Central memory CD8-positive, alpha-beta T cell (primary cell): ENCODE measurements at regions not wholly inside any gene's neighbourhood (a gene's known extent, or its start where the extent isn't known, plus 50 kb on each side); places are given as distances from the start of the nearest gene placed in this dataset.

Experiments
- ATAC-seq: fragments of 150-1000 bp; cut with Tn5 transposase; replicated peaks from 2 replicates; pipeline ENCODE4 v1.10.0; 2022; ENCODE audit warnings: mild to moderate bottlenecking, moderate FRiP score, moderate number of reproducible peaks; ENCODE audit not compliant: poor library complexity, severe bottlenecking; ENCODE audit errors: extremely low read depth
- DNase-seq, 2 donors: peaks; one replicate each; pipeline ENCODE4 v3.0.0; 2021; ENCODE audit warnings: low spot score in 2 of 2
- H3K27ac Mint-ChIP-seq: one replicate; pipeline ENCODE4 v1.8.0; 2022; ENCODE audit warnings: low read depth, mild to moderate bottlenecking, moderate library complexity, mixed read lengths
- H3K27me3 Mint-ChIP-seq: one replicate; pipeline ENCODE4 v1.8.0; 2022; ENCODE audit warnings: mixed read lengths
- H3K36me3 Mint-ChIP-seq: one replicate; pipeline ENCODE4 v1.8.0; 2022; ENCODE audit warnings: mild to moderate bottlenecking, moderate library complexity, mixed read lengths; ENCODE audit not compliant: insufficient read depth
- H3K4me1 Mint-ChIP-seq: one replicate; pipeline ENCODE4 v1.8.0; 2022; ENCODE audit warnings: mixed read lengths
- H3K4me3 Mint-ChIP-seq: one replicate; pipeline ENCODE4 v1.8.0; 2022; ENCODE audit warnings: mild to moderate bottlenecking, moderate library complexity, mixed read lengths
- H3K9me3 Mint-ChIP-seq: one replicate; pipeline ENCODE4 v1.8.0; 2022; ENCODE audit warnings: mixed read lengths

GRCh38 chr13:33466262-33466661 lies 180.7 kb upstream of the STARD13 start:
- ATAC-seq: no peak
- H3K27ac Mint-ChIP-seq: no peak overlapping the region
- no peak for DNase-seq
- peaks cover 40% of the 10 kb centered on the region for H3K27me3 Mint-ChIP-seq
- no peaks in the 10 kb centered on the region for H3K36me3 Mint-ChIP-seq
- H3K9me3 Mint-ChIP-seq: no peaks in the 10 kb centered on the region
- no peaks in the 10 kb centered on the region for H3K4me1 Mint-ChIP-seq
- H3K4me3 Mint-ChIP-seq: no peak overlapping the region

- peaks cover 29% of the 10 kb centered on the region for H3K27me3 Mint-ChIP-seq
- no peaks in the 10 kb centered on the region for H3K4me1 Mint-ChIP-seq
- ATAC-seq (no peak), DNase-seq (no peak)
- H3K4me3 Mint-ChIP-seq: no peak overlapping the region
- no peaks in the 10 kb centered on the region for H3K9me3 Mint-ChIP-seq
- no peak overlapping the region for H3K27ac Mint-ChIP-seq
- no peaks in the 10 kb centered on the region for H3K36me3 Mint-ChIP-seq
These were observed 182.0 kb upstream of the STARD13 start for GRCh38 chr13:33467556-33467955.

- H3K9me3 Mint-ChIP-seq: no peaks in the 10 kb centered on the region
- H3K27me3 Mint-ChIP-seq: peaks cover 14% of the 10 kb centered on the region
- ATAC-seq (no peak), DNase-seq (no peak)
- no peaks in the 10 kb centered on the region for H3K4me1 Mint-ChIP-seq
- H3K36me3 Mint-ChIP-seq: no peaks in the 10 kb centered on the region
- H3K27ac Mint-ChIP-seq: no peak overlapping the region
- H3K4me3 Mint-ChIP-seq: no peak overlapping the region
These were observed 185.6 kb upstream of the STARD13 start for GRCh38 chr13:33471204-33471603.

- no peak for DNase-seq
- no peak overlapping the region for H3K27ac Mint-ChIP-seq
- no peak for ATAC-seq
- H3K4me3 Mint-ChIP-seq: no peak overlapping the region
- peaks cover 15% of the 10 kb centered on the region for H3K27me3 Mint-ChIP-seq
- no peaks in the 10 kb centered on the region for H3K4me1 Mint-ChIP-seq
- peaks cover 2% of the 10 kb centered on the region for H3K9me3 Mint-ChIP-seq
- no peaks in the 10 kb centered on the region for H3K36me3 Mint-ChIP-seq
These were observed 186.9 kb upstream of the STARD13 start for GRCh38 chr13:33472446-33472845.

- ATAC-seq: no peak
- no peak for DNase-seq
- Mint-ChIP-seq H3K4me1 (no peaks in the 10 kb centered on the region), H3K36me3 (no peaks in the 10 kb centered on the region), H3K27me3 (peaks cover 46% of the 10 kb centered on the region), H3K27ac (no peak overlapping the region), H3K4me3 (no peak overlapping the region), H3K9me3 (peaks cover 10% of the 10 kb centered on the region)
These were observed 193.6 kb upstream of the STARD13 start for GRCh38 chr13:33479105-33479504.

- no peak for DNase-seq
- H3K4me3 Mint-ChIP-seq: no peak overlapping the region
- H3K36me3 Mint-ChIP-seq: no peaks in the 10 kb centered on the region
- ATAC-seq: no peak
- H3K27me3 Mint-ChIP-seq: peaks cover 46% of the 10 kb centered on the region
- H3K4me1 Mint-ChIP-seq: no peaks in the 10 kb centered on the region
- H3K27ac Mint-ChIP-seq: no peak overlapping the region
- H3K9me3 Mint-ChIP-seq: peaks cover 10% of the 10 kb centered on the region
These were observed 195.0 kb upstream of the STARD13 start for GRCh38 chr13:33480561-33480960.

- H3K27ac Mint-ChIP-seq: no peak overlapping the region
- DNase-seq (no peak), ATAC-seq (no peak)
- no peaks in the 10 kb centered on the region for H3K36me3 Mint-ChIP-seq
- no peaks in the 10 kb centered on the region for H3K9me3 Mint-ChIP-seq
- peaks cover 41% of the 10 kb centered on the region for H3K27me3 Mint-ChIP-seq
- H3K4me3 Mint-ChIP-seq: no peak overlapping the region
- H3K4me1 Mint-ChIP-seq: peaks cover 7% of the 10 kb centered on the region
These were observed 197.9 kb upstream of the STARD13 start for GRCh38 chr13:33483471-33483870.

- H3K36me3 Mint-ChIP-seq: no peaks in the 10 kb centered on the region
- no peak overlapping the region for H3K4me3 Mint-ChIP-seq
- DNase-seq: no peak
- H3K4me1 Mint-ChIP-seq: peaks cover 7% of the 10 kb centered on the region
- no peak overlapping the region for H3K27ac Mint-ChIP-seq
- H3K27me3 Mint-ChIP-seq: peaks cover 25% of the 10 kb centered on the region
- H3K9me3 Mint-ChIP-seq: no peaks in the 10 kb centered on the region
- no peak for ATAC-seq
These were observed 199.7 kb upstream of the STARD13 start for GRCh38 chr13:33485247-33485646.

GRCh38 chr13:33487575-33488243 lies 202.2 kb upstream of the STARD13 start:
- Mint-ChIP-seq H3K27ac (no peak overlapping the region), H3K36me3 (no peaks in the 10 kb centered on the region), H3K4me3 (no peak overlapping the region), H3K9me3 (no peaks in the 10 kb centered on the region), H3K27me3 (peaks cover 18% of the 10 kb centered on the region), H3K4me1 (peaks cover 7% of the 10 kb centered on the region)
- no peak for ATAC-seq
- DNase-seq: no peak

- Mint-ChIP-seq H3K36me3 (no peaks in the 10 kb centered on the region), H3K27me3 (peaks cover 26% of the 10 kb centered on the region)
These were observed 204.0 kb upstream of the STARD13 start for GRCh38 chr13:33489563-33489962.

GRCh38 chr13:33490461-33491327 lies 205.1 kb upstream of the STARD13 start:
- H3K27ac Mint-ChIP-seq: no peak overlapping the region
- ATAC-seq (no peak), DNase-seq (no peak)
- H3K36me3 Mint-ChIP-seq: no peaks in the 10 kb centered on the region
- peaks cover 27% of the 10 kb centered on the region for H3K27me3 Mint-ChIP-seq
- H3K9me3 Mint-ChIP-seq: no peaks in the 10 kb centered on the region
- H3K4me1 Mint-ChIP-seq: peaks cover 7% of the 10 kb centered on the region
- no peak overlapping the region for H3K4me3 Mint-ChIP-seq

More at GRCh38 chr13:33489563-33489962, 204.0 kb upstream of the STARD13 start:
- Mint-ChIP-seq H3K9me3 (no peaks in the 10 kb centered on the region), H3K4me1 (peaks cover 7% of the 10 kb centered on the region), H3K27ac (no peak overlapping the region), H3K4me3 (no peak overlapping the region)
- ATAC-seq (no peak), DNase-seq (no peak)

- peaks cover 38% of the 10 kb centered on the region for H3K27me3 Mint-ChIP-seq
- H3K9me3 Mint-ChIP-seq: no peaks in the 10 kb centered on the region
- no peak overlapping the region for H3K27ac Mint-ChIP-seq
- DNase-seq (no peak), ATAC-seq (no peak)
- H3K4me1 Mint-ChIP-seq: no peaks in the 10 kb centered on the region
- H3K36me3 Mint-ChIP-seq: no peaks in the 10 kb centered on the region
- no peak overlapping the region for H3K4me3 Mint-ChIP-seq
These were observed 208.3 kb upstream of the STARD13 start for GRCh38 chr13:33493672-33494365.
